ENCODE measurements at regions not wholly inside any gene's neighbourhood (a gene's known extent, or its start where the extent isn't known, plus 50 kb on each side); places are given as distances from the start of the nearest gene placed in this dataset.

DNA sequence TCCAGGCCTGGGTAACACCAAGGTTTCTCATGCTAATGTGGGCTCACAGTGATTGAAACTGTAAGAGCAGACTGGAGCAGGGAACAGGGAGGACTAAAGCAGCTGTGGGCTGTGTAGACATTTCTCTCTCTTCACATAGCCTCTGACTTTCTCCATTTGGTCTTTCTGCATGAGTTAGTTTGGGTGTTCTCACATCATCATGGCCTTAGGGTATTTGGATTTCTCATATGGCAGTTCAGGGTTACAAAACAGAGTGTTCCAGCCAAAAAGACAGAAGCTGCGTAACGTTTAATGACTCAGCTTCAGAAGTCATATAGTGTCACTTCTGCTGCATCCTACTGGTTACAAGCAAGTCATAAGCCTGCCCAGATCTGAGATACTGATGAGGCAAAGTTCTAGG is 52.0 kb upstream of the OSBPL8 start:
- DNase-seq: no peak

GRCh38 chr12:76614364-76614763 is 54.8 kb upstream of the OSBPL8 start:
- no peak for DNase-seq

GRCh38 chr12:76618031-76618430 is 58.5 kb upstream of the OSBPL8 start:
- DNase-seq: no peak

DNA sequence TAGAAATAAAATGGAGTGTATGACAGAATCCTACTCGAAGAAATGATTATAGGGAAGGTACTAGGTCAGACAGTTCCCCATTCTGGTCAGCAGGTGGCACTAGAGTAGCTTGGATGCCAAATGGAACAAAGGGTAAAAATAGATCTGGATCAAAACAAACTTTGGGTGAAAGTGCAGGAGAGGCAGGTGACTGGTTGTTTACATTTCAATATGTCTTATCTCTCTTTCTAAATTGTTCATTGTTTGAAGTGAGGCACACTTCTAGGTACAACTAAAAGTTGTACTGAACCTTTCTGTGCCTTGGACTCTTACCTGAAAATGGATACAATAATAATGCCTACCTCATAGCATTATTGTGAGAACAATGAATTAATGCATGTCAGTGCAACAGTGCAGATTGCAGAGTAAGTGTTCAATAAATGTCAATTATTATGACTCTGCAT is 62.0 kb upstream of the OSBPL8 start:
- DNase-seq: peak; percentile 20

DNA sequence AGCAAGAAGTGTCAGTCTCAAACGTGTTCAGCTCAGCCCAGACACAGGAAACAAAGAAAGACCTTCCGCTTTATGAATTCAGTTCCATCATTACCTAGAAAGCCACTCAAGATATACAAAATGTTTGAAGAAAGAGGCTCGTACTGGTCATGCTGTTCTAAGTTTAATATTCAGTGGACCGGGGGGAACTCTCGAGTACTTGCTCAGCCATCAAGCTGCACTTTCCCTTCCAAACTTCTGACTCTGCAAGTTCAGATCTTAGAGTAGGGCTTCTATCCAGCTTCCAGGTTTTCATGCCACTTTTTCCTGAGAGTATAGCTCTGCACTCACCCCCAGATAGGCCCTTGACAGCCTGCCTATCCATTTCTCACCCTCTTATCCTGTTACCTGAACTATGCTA is 62.8 kb upstream of the OSBPL8 start:
- DNase-seq: no peak

DNA sequence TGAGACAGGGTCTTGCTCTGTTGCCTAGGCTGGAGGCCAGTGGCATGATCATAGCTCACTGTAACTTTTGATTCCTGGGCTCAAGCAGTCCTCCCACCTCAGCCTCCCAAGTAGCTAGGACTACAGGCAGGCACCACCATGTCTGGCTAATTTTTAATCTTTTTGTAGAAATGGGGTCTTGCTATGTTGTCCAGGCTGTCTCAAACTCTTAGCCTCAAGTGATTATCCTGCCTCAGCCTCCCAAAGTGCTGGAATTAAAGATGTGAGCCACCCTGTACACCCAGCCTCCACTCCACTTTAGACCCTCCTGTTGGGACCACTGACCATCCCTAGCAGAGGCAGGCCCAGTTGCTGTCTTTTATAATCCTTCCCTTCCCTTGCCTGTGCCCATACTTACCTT is 63.3 kb upstream of the OSBPL8 start:
- no peak for DNase-seq

DNA sequence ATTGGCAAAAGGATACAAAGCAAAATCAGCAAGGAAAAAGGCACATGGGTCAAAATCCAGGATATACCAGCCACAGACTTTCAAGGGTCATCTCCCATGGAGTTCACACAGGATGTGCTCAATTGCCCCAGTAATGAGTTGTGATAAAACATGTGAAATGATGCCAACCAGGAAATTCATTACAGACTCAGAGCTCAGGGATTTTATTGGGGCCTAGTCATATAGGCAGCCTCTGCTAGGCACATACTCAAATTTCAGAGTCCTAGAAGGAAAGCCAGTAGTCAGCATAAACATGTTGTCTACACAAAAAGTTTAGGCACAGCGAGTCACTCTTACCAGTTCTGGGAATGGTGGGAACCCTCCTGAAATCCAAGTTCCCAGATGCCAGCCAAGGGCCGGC is 64.4 kb upstream of the OSBPL8 start:
- no peak for DNase-seq

DNA sequence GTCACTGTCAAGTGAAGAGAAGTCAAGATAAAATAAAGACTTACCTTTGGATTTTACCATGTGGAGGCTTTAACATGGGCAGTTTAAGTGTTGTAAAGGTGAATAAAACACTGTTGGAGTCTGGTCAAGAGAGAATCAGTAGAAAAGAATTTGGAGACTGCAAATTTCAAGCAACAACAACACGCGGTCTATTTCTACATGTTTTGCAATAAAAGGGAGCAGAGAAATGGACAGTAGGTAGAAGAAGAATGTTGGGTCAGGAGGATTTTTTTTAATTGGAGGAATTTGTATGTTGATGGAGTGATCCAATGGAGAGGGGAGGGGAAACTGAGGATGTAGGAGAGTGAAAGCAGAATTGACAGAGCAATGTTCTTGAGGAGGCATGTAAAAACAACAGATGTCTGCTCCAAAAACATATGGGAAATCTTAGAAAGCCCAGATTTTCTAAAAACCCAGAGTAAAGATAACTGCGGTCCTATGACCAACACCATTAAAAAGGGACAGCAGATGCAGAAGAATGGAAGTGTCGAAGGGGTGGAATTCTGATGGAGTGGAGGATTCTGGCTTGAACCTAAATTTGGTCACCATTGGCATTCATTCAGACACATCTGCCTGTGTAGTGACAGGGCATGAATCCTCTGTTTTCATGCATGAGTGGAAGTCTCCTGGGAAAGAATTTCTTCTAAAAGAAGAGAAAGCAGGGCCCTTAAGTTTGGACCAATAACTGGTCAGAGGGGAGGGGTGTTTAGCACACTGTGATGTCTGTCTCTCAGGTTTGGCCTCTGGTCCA is 68.0 kb upstream of the OSBPL8 start:
- DNase-seq: no peak

- DNase-seq: no peak
Measured at GRCh38 chr12:76628745-76629144, 69.2 kb upstream of the OSBPL8 start.

DNA sequence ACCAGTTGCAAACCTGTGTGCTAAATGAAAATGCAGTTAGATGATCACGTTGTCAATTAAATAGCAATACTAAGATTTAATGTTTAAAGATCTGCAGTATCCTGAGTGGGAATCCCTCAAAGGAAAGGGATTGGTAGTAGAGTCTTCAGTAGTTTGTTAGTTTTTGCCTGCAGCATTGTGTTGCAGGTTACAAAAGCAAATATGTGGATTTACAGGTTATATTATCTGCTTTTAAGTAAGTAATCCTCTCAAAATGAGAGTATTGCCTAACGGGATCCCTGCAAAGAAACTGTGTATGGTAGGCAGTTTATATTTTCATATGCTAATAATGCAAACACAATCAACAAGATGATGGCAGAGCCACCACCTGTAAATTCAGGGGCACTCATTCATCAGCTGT is 72.2 kb upstream of the OSBPL8 start:
- DNase-seq: no peak

DNA sequence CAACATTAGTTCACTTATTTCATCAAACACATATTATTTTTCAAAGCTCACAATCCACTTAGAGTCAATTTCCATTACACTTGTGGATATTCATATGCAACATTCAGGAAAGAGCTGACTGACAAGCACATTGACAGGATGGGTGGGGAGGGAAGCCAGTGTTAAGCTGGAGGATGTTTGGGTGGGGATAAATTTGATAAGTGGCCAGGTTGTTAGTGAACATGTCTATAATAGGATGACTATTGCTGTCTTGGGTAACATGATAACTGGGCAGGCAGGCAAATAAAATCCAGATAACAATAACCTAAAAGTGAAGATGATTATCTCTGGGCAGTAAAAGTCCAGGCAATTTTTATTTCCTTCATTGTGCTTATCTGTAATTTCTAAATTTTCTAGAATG is 73.8 kb upstream of the OSBPL8 start:
- DNase-seq: no peak

- DNase-seq: no peak
Measured at GRCh38 chr12:76634133-76634532, 74.6 kb upstream of the OSBPL8 start.

DNA sequence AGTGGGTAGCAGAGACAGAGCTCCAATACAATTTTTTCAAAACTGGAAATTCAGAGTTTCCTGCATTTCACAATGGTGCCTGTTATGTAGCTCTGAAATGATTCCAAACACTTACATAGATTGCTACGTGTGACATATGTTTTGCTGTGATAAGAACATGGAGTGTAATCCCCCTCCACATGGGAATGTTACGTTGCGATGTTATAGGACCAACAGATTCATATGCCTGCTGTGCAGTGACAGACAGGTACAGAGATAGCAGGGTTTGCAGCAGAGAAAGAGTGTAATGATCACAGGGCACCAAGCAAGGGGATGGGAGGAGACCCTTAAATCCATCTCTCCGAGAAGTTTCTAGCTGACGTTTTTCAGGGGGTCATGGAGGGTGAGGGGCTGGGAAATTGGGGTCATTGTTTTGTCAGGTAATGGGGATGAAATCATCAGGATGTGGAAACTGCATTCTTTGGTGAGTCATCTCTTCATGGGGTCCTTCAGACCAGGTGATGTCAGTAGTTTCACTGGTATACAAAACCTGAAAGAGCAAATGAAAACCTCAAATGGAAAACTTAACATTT is 76.6 kb upstream of the OSBPL8 start:
- DNase-seq: no peak

- DNase-seq: no peak
Measured at GRCh38 chr12:76637807-76638206, 78.2 kb upstream of the OSBPL8 start.

DNA sequence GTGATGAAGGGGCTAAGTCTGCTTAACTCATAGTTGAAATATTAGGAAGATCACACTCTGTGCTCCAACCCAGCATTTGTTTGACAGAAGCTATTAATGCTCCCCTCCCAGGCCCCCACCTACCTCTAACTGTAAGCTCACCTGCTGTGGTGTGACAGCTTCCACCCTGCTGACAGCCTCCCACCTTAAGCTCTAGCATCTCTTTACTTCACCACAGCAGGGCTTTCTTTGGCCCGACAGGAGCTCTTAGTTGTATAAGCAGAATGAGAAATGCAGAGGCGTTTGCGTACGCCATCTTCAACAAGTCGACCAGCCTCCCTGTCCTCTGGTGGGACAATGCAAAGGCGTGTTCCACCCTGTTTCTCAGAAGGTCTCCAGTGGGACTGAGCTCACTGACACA is 80.1 kb upstream of the OSBPL8 start:
- DNase-seq: no peak

DNA sequence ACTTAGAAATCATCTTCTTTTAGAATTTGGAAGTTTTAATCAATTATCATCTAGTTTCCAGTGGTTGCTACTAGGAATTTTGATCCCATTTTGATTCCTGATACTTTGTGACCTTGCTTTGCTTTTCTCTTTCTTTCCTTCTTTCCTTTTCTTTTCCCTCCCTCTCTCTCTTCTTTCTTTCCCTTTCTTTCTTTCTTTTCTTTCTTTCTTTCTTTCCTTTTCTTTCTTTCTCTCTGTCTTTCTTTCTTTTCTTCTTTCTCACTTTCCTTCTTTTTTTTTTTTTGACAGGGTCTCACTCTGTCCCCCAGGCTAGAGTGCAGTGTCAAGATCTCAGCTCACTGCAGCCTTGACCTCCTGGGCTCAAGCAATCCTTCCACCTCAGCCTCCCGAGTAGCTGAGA is 81.5 kb upstream of the OSBPL8 start:
- DNase-seq: no peak

GRCh38 chr12:76641961-76642360 is 82.4 kb upstream of the OSBPL8 start:
- no peak for DNase-seq

DNA sequence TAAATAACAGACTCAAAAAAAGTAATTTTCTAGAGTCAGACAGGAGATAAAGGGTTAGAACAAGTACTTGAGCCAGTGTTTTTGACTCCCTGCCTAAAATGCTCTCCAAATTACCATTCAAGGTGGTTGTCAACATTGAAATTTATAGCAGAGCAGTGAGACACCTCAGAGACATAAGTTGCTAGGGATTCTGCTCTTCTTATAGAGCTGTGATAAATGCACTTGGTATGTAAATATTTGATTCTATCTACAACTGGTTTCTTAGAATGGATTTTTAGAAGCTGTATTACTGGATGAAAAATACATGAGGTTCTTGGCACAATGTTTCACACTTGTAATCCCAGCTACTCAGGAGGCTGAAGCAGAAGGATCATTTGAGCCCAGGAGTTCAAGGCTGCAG is 83.9 kb upstream of the OSBPL8 start:
- DNase-seq: no peak

DNA sequence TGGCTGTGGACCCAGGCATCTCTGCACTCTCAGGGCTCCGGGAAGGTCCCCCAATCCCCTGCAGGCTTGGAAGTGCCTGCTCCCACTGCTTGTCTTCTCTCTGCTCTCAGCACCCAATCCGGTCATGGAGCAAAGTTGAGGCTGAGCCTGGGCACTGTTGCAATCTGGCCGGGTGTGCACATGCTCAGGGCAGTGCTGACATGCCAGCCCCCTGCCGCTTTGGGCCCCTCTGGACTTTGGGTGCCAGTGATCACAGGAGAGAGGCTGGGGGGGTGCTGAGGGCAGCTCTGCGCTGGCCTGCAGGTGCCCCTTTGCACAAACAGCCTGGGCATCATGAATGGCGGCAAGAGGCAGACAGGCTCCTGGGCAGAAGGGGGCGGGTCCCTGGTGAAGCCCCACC is 85.4 kb upstream of the OSBPL8 start:
- no peak for DNase-seq

DNA sequence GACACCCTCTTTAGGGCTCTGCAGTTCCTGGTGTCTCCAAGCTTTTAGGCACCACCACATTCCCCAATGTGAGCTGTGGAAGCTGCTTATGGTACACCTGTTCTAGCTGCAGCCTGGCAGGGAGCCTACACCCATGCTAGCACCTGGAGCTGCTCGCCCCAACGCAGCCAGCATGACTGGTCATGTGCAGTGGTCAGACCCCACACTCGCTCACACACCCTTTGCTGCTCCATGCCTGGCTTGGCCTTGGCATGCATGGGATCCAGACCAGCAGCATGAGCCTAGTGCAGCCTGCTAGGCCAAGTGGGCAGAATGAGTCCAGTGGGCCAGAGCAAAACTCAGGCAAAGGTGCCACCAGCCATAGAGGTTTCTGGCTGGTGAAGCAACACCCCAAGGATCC is 86.4 kb upstream of the OSBPL8 start:
- no peak for DNase-seq

DNA sequence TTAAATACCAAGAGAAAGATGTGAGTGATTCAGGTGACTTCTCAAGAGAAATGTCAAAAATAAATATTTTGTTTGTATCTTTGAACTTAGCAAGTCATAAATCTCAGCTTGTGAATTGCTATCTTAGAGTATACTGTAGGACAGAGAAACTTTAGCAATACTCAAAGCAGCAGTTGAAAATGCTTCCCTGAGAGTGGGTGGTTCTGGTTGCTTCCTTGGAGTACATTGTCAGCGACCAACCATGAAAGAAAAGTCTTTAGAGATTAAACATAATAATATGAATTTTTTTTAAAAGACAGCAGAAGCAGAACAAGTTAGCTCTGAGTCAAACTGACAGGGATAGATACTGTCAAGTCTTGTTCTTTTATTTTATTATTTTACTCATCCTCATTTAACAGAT is 86.8 kb upstream of the OSBPL8 start:
- DNase-seq: no peak

GRCh38 chr12:76649099-76649498 is 89.5 kb upstream of the OSBPL8 start:
- DNase-seq: no peak

DNA sequence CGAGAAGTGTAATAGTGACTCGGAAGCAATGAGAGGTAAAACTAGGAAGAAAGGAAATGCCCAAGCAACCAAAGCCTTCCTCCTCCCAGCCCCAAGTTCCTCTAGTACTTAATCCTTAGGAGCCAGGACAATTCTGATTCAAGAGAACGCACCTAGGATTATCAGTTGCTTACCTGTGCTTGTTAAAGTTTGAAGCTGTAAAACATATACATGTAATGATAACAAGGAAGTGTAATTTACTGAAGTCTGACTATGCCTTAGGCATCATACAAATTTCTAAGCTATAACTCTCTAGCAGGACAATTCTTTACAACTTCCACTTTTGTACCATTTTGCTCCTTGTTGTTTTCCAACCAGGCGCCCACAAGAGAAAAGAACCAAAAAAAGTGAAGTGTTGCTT is 92.8 kb upstream of the OSBPL8 start:
- no peak for DNase-seq

DNA sequence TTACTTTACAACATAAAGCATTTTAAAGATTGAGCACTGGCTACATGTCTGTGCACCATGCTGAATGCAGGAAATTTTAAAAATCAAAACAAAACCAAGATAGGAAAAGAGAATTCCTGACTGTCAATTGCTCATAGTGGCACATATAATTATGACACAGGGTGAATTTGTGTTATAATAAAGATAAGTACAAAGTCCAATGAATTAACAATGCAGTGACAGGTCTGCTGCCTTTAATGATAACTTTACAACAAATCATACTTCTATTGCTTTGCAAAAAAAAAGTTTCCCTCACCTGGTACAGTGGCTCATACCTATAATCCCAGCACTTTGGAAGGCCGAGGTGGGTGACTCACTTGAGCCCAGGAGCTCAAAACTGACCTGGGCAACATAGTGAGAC is 93.8 kb upstream of the OSBPL8 start:
- no peak for DNase-seq

- no peak for DNase-seq
Measured at GRCh38 chr12:76664731-76665130, 99.2 kb upstream of the ZDHHC17 start.
